ENCODE measurements at regions not wholly inside any gene's neighbourhood (a gene's known extent, or its start where the extent isn't known, plus 50 kb on each side); places are given as distances from the start of the nearest gene placed in this dataset.

DNA sequence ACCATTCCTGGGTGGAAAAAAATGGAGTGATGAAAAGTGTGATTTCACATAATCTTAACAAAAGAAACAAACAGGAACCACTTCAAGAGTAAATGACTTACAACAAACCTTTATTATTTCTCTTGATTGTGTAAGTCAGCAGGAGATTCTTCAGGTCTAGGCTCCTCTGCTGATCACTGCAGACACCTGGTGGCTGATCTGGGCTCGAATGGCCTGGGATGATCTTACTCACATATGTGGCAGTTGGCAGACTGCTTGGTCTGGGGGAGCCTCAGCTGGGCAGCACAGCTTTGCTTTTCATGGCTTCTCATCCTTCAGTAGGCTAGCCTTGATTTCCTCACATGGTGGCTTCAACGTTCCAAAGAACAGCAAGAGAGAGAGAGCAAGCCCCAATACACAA, 215.4 kb upstream of the PRICKLE1 start:
- Mint-ChIP-seq H3K36me3 (no peaks in the 10 kb centered on the region), H3K27me3 (no peaks in the 10 kb centered on the region), H3K9me3 (peaks cover 0 to 11% (median 0%) of the 10 kb centered on the region in 9 donors), H3K27ac (no peak overlapping the region), H3K4me1 (no peaks in the 10 kb centered on the region), H3K4me3 (no peak overlapping the region)
- no peak for DNase-seq
- no peak for ATAC-seq
- POLR2A ChIA-PET: no interaction called here

DNA sequence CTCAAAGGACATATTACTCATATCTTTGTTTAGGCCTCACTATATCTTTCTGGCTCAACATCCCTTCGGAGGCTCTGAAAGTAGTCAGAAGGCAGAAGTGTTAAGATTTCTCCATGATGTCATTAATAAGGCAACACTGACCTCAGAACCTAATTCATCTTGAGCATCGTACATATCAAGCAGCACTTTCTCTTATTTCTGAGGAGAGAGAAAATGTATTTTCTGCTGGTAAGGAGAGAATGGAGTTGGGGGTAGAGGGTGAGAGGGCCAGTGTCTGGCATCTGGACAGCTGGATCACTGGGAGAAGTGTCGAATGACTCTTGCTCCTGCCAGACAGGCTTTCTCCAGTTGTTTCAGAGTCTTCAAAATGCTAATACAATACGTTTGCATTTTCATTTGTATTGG, 213.2 kb upstream of the PRICKLE1 start:
- Mint-ChIP-seq H3K4me3 (no peak overlapping the region), H3K27me3 (no peaks in the 10 kb centered on the region), H3K27ac (no peak overlapping the region), H3K9me3 (peaks cover 0 to 11% (median 0%) of the 10 kb centered on the region in 9 donors), H3K4me1 (no peaks in the 10 kb centered on the region), H3K36me3 (no peaks in the 10 kb centered on the region)
- ATAC-seq: no peak
- no peak for DNase-seq
- POLR2A ChIA-PET: no interaction called here

DNA sequence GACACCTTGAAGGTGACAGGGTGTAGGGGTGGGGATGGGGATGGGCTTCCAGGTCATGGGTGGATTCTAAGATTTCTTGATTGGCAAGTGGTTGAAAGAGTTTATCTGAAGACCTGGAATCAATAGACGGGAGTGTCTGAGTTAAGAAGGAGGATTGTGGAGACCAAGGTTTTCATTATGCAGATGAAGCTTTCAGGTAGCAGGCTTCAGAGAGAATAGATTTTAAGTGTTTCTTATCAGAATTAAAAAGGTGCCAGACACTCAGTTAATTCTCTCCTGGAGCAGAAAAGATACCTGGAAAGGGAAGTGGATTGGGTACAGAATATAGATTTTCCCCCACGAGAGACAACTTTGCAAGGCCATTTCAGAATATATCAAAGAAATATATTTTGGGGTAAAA, 211.7 kb upstream of the PRICKLE1 start:
- Mint-ChIP-seq H3K9me3 (peaks cover 0 to 11% (median 0%) of the 10 kb centered on the region in 9 donors), H3K36me3 (no peaks in the 10 kb centered on the region), H3K27ac (no peak overlapping the region), H3K4me1 (no peaks in the 10 kb centered on the region), H3K4me3 (no peak overlapping the region), H3K27me3 (no peaks in the 10 kb centered on the region)
- ATAC-seq (no peak), DNase-seq (no peak)
- POLR2A ChIA-PET: no interaction called here

GRCh38 chr12:42799966-42800365, 210.4 kb upstream of the PRICKLE1 start:
- H3K4me1 Mint-ChIP-seq: no peaks in the 10 kb centered on the region
- peaks cover 0 to 4% (median 0%) of the 10 kb centered on the region in 9 donors for H3K9me3 Mint-ChIP-seq
- H3K27me3 Mint-ChIP-seq: peaks cover 0 to 4% (median 0%) of the 10 kb centered on the region in 5 donors
- POLR2A ChIA-PET: no interaction called here
- DNase-seq: no peak
- no peak overlapping the region for H3K27ac Mint-ChIP-seq
- ATAC-seq: no peak
- H3K4me3 Mint-ChIP-seq: no peak overlapping the region
- H3K36me3 Mint-ChIP-seq: no peaks in the 10 kb centered on the region

DNA sequence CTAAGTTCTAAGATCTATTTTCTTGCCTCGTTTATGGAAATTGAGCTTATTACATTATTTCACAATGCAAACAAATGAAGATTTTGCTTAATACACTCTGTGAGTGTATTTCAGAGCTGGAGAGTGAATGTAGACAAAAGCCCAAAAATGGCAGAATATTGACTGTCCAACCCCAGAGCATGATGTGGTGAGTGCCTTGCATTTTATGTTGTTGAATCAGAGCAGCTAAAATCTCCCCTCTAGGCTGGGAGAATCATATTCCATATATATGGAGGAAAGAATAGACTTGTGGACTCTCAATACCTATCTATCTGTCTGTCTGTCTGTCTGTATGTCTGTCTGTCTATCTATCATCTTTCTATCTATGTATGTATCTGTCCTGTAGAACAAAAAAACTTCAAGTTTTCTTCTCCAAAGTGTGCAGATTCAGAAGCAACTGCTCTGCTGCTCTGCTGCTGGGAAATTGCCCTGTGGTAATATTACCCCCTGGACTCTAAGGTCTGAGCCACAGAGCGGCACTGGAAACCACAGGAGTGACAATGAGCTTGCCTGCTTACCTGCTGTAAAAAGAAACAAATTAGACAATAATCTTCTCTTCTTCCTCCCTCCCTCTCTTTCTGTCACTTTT, 209.4 kb upstream of the PRICKLE1 start:
- POLR2A ChIA-PET: no interaction called here
- no peak overlapping the region for H3K27ac Mint-ChIP-seq
- no peak overlapping the region for H3K4me3 Mint-ChIP-seq
- ATAC-seq: no peak
- H3K4me1 Mint-ChIP-seq: no peaks in the 10 kb centered on the region
- H3K36me3 Mint-ChIP-seq: no peaks in the 10 kb centered on the region
- H3K27me3 Mint-ChIP-seq: peaks cover 0 to 12% (median 0%) of the 10 kb centered on the region in 5 donors
- no peak for DNase-seq
- peaks cover 0 to 3% (median 0%) of the 10 kb centered on the region in 9 donors for H3K9me3 Mint-ChIP-seq

GRCh38 chr12:42794806-42795205, 205.3 kb upstream of the PRICKLE1 start:
- Mint-ChIP-seq H3K9me3 (peaks cover 0 to 11% (median 0%) of the 10 kb centered on the region in 9 donors), H3K27me3 (peaks cover 0 to 16% (median 0%) of the 10 kb centered on the region in 5 donors), H3K36me3 (no peaks in the 10 kb centered on the region), H3K4me3 (no peak overlapping the region), H3K27ac (no peak overlapping the region), H3K4me1 (no peaks in the 10 kb centered on the region)
- ATAC-seq (no peak), DNase-seq (no peak)
- POLR2A ChIA-PET: no interaction called here

DNA sequence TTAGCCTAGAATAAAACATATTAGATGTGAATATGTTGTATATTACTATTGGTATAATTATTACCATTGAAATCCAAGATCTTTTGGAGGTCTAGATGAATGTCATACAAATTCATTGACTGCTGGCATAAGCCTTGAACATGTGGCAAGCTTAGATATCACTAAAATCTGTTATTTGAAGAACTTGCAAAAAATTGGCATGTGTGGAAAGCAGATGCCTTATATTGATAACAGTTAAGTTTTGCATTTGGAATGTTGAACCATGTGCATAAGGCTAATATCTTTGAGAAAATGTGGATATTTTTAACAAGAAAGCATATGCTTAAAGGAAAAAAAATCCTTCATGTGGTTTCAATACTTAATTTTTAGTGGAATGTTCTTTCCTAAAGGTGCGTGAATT, 203.6 kb upstream of the PRICKLE1 start:
- H3K4me1 Mint-ChIP-seq: no peaks in the 10 kb centered on the region
- peaks cover 0 to 13% (median 0%) of the 10 kb centered on the region in 9 donors for H3K9me3 Mint-ChIP-seq
- no peak overlapping the region for H3K4me3 Mint-ChIP-seq
- no peak for ATAC-seq
- no peak overlapping the region for H3K27ac Mint-ChIP-seq
- DNase-seq: no peak
- POLR2A ChIA-PET: no interaction called here
- peaks cover 0 to 16% (median 0%) of the 10 kb centered on the region in 5 donors for H3K27me3 Mint-ChIP-seq
- no peaks in the 10 kb centered on the region for H3K36me3 Mint-ChIP-seq

DNA sequence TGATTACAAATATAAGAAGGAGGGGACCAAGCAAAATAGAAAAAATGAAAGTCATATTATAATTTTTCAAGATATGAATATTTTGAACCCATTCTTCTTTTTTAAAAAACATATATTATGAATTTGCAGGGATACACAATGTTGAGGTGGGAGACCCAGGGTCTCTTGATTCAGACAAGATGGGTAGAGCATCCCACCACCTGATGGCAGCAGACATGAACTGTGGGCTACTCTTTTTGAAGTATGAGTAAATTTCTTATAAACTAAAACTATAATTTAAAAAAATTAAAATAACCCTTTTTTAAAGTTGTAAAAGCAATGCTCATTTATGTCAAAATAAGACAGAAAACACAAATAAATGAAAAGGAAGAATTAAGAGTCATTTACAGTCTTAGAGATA, 202.7 kb upstream of the PRICKLE1 start:
- Mint-ChIP-seq H3K27ac (no peak overlapping the region), H3K36me3 (no peaks in the 10 kb centered on the region)

DNA sequence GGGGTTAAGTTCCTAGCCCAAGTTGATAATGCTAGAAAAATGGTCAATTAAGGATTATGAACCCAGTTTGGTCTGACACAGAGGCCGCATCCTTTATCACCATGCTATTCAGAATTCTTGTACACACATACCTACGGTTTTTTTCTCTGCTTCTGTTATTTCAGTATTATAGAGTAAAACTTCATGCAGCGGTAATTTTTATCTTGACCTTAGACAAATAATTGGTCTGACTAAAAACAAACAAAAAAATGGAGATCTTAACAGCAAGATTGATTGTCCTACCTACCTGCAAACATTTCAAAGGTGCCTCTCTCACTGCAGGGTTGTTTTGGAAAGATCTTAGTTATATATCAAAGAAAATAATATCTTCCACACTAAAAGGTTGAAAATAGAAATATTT, 201.9 kb upstream of the PRICKLE1 start:
- no peak overlapping the region for H3K4me3 Mint-ChIP-seq
- no peaks in the 10 kb centered on the region for H3K36me3 Mint-ChIP-seq
- H3K4me1 Mint-ChIP-seq: no peaks in the 10 kb centered on the region
- POLR2A ChIA-PET: no interaction called here
- DNase-seq (no peak), ATAC-seq (no peak)
- H3K27me3 Mint-ChIP-seq: peaks cover 0 to 16% (median 0%) of the 10 kb centered on the region in 5 donors
- peaks cover 0 to 13% (median 0%) of the 10 kb centered on the region in 9 donors for H3K9me3 Mint-ChIP-seq
- no peak overlapping the region for H3K27ac Mint-ChIP-seq

More for the DNA sequence above, 202.7 kb upstream of the PRICKLE1 start:
- no peaks in the 10 kb centered on the region for H3K4me1 Mint-ChIP-seq
- POLR2A ChIA-PET: no interaction called here
- H3K4me3 Mint-ChIP-seq: no peak overlapping the region
- DNase-seq (no peak), ATAC-seq (no peak)
- H3K9me3 Mint-ChIP-seq: peaks cover 0 to 13% (median 0%) of the 10 kb centered on the region in 9 donors
- peaks cover 0 to 16% (median 0%) of the 10 kb centered on the region in 5 donors for H3K27me3 Mint-ChIP-seq

DNA sequence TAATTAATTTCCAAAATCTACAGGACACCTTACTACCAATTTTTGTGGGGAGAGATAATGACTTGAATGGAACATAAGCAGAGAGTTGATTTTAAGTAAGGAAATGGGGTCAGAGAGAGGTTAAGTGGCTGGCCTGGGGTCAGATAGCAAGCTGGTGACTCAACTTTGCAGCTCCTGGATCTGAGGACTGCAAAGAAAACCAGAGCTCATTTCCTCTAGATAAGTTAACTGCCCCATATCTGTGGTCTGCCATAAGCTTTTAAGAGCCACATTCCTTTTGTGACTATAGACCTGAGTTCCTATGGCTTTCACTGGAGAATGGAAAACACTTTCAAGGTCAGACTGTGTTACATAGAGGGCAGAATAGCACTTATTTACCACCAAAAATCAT, 201.2 kb upstream of the PRICKLE1 start:
- H3K9me3 Mint-ChIP-seq: peaks cover 0 to 13% (median 0%) of the 10 kb centered on the region in 9 donors
- H3K4me1 Mint-ChIP-seq: no peaks in the 10 kb centered on the region
- ATAC-seq (no peak), DNase-seq (no peak)
- POLR2A ChIA-PET: no interaction called here
- H3K27ac Mint-ChIP-seq: no peak overlapping the region
- H3K4me3 Mint-ChIP-seq: no peak overlapping the region
- H3K27me3 Mint-ChIP-seq: peaks cover 0 to 14% (median 0%) of the 10 kb centered on the region in 5 donors
- no peaks in the 10 kb centered on the region for H3K36me3 Mint-ChIP-seq

DNA sequence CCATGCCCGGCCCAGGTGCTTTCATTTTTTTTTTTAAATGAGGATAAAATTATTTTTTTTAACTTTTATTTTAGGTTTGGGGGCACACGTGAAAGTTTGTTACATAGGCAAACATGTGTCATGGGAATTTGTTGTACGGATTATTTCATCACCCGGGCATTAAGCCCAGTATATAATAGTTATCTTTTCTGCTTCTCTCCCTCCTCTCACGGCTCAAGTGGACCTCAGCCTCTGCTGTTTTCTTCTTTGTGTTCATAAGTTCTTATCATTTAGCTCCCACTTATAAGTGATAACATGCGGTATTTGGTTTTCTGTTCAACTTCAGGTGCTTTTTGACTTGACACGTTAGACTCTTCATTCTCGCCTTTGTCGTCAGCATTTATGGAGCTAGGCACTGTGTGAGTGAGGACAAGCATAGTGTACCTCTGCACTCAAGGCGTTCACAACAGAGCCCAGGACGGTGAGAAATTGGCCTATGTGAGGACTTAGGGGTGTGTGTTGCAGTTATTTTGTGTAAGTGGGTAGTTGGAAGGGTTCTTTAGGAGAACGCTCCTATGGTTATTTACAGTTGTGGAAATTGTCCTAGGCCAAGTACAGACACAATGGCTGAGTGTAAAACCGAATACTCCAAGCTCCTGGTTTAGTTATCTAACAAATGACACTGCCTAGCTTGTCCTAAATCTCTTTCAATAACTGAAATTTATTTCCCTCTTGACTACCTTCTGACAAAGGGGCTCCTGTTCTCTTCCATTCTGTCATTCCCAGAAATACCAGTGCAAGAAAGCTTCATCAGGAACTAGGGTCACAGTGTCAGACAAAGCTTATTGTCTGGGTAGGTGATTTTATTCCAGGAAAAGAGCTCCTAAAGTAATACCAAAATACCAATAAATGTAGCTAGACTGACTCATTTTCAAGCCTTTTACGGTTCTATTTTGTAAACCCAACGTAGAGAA, 200.5 kb upstream of the PRICKLE1 start:
- POLR2A ChIA-PET: no interaction called here
- Mint-ChIP-seq H3K27ac (no peak overlapping the region), H3K9me3 (peaks cover 0 to 13% (median 0%) of the 10 kb centered on the region in 9 donors)

GRCh38 chr12:42786400-42787148, 197.0 kb upstream of the PRICKLE1 start:
- H3K27ac Mint-ChIP-seq: no peak overlapping the region
- H3K4me1 Mint-ChIP-seq: no peaks in the 10 kb centered on the region
- no peaks in the 10 kb centered on the region for H3K36me3 Mint-ChIP-seq
- DNase-seq (no peak), ATAC-seq (no peak)
- no peak overlapping the region for H3K4me3 Mint-ChIP-seq
- POLR2A ChIA-PET: no interaction called here
- peaks cover 0 to 13% (median 0%) of the 10 kb centered on the region in 9 donors for H3K9me3 Mint-ChIP-seq
- peaks cover 0 to 4% (median 0%) of the 10 kb centered on the region in 5 donors for H3K27me3 Mint-ChIP-seq

More for the DNA sequence above, 200.5 kb upstream of the PRICKLE1 start:
- no peak for DNase-seq
- no peak for ATAC-seq
- peaks cover 0 to 13% (median 0%) of the 10 kb centered on the region in 5 donors for H3K27me3 Mint-ChIP-seq
- no peaks in the 10 kb centered on the region for H3K36me3 Mint-ChIP-seq
- H3K4me1 Mint-ChIP-seq: no peaks in the 10 kb centered on the region
- H3K4me3 Mint-ChIP-seq: no peak overlapping the region

- DNase-seq (no peak), ATAC-seq (no peak)
- H3K27me3 Mint-ChIP-seq: peaks cover 0 to 4% (median 0%) of the 10 kb centered on the region in 5 donors
- no peak overlapping the region for H3K27ac Mint-ChIP-seq
- H3K4me1 Mint-ChIP-seq: no peaks in the 10 kb centered on the region
- H3K4me3 Mint-ChIP-seq: no peak overlapping the region
- peaks cover 0 to 13% (median 0%) of the 10 kb centered on the region in 9 donors for H3K9me3 Mint-ChIP-seq
- H3K36me3 Mint-ChIP-seq: no peaks in the 10 kb centered on the region
- POLR2A ChIA-PET: no interaction called here
These were observed 196.4 kb upstream of the PRICKLE1 start for GRCh38 chr12:42785944-42786343.

Data from naive thymus-derived CD8-positive, alpha-beta T cell (primary cell).